T-cell (primary cell): ENCODE measurements at regions not wholly inside any gene's neighbourhood (a gene's known extent, or its start where the extent isn't known, plus 50 kb on each side); places are given as distances from the start of the nearest gene placed in this dataset.

Experiments
- ATAC-seq, 4 experiments: fragments of 200-7000 bp in 3 of 4; fragments of 150-1000 bp in 1 of 4; cut with Tn5 transposase; replicated peaks in 1 of 4; 1 replicate in 3 of 4; 2 replicates in 1 of 4; pipeline ENCODE4 v1.10.0; 2021; ENCODE audit warnings: moderate library complexity in 3 of 4, mild to moderate bottlenecking in 2 of 4, moderate number of reproducible peaks in 1 of 4
- CTCF ChIA-PET, 2 donors: fragments of 300-600 bp; sonication (Branson Sonifier 250); formaldehyde crosslinking; loops; one replicate each; lab custom pipeline; 2022; ENCODE audit warnings: antibody characterized with exemption in 2 of 2; lab: Charles Lee
- POLR2A ChIA-PET, 2 donors: fragments of 300-600 bp; sonication (Branson Sonifier 250); formaldehyde crosslinking; loops; one replicate each; lab custom pipeline; 2022; ENCODE audit warnings: antibody characterized with exemption in 2 of 2; lab: Charles Lee
- DNase-seq, 35 experiments: peaks; one replicate each; pipeline versions ENCODE4 v3.0.0 to v3.0.0-alpha.2; 2013 to 2023
- H3K27ac ChIP-seq: one replicate; pipeline ENCODE4 v1.5.1; 2013; ENCODE audit warnings: low read length
- H3K27me3 ChIP-seq, 2 experiments: replicated peaks in 1 of 2; 1 replicate in 1 of 2; 2 replicates in 1 of 2; pipeline versions ENCODE4 v1.6.1 to v1.7.0; 2013; ENCODE audit warnings: low read length in 1 of 2, mixed read lengths in 1 of 2; ENCODE audit not compliant: control insufficient read depth in 2 of 2, insufficient read depth in 2 of 2; ENCODE audit errors: extremely low read depth in 1 of 2
- H3K36me3 ChIP-seq, 2 donors: 1 replicate in 1 of 2; 2 replicates in 1 of 2; pipeline versions ENCODE4 v1.6.1 to v1.7.0; 2013; ENCODE audit warnings: low read length in 1 of 2; ENCODE audit not compliant: control insufficient read depth in 2 of 2, insufficient read depth in 1 of 2; ENCODE audit errors: extremely low read depth in 1 of 2
- H3K4me1 ChIP-seq, 2 experiments: 1 replicate in 1 of 2; 2 replicates in 1 of 2; pipeline versions ENCODE4 v1.6.1 to v1.7.0; 2013; ENCODE audit warnings: low read length in 2 of 2, mixed read lengths in 1 of 2; ENCODE audit not compliant: insufficient read depth in 2 of 2, control insufficient read depth in 1 of 2; ENCODE audit errors: extremely low read depth in 1 of 2
- H3K4me3 ChIP-seq, 2 donors: 1 replicate in 1 of 2; 2 replicates in 1 of 2; pipeline versions ENCODE4 v1.5.1 to v1.7.0; 2013; ENCODE audit warnings: mild to moderate bottlenecking in 2 of 2, low read length in 1 of 2, moderate library complexity in 1 of 2; ENCODE audit not compliant: control insufficient read depth in 1 of 2; ENCODE audit errors: extremely low read depth in 1 of 2
- H3K9me3 ChIP-seq: 2 replicates; pipeline ENCODE4 v1.7.0; 2013
- H3K27ac Mint-ChIP-seq, 2 donors: one replicate each; pipeline ENCODE4 v1.8.0; 2020 to 2021; ENCODE audit warnings: mild to moderate bottlenecking in 2 of 2, mixed read lengths in 2 of 2
- H3K27me3 Mint-ChIP-seq, 2 donors: one replicate each; pipeline ENCODE4 v1.8.0; 2021 to 2022; ENCODE audit warnings: mixed read lengths in 2 of 2
- H3K36me3 Mint-ChIP-seq: one replicate; pipeline ENCODE4 v1.8.0; 2021; ENCODE audit warnings: mixed read lengths
- H3K4me1 Mint-ChIP-seq, 3 donors: one replicate each; pipeline ENCODE4 v1.8.0; 2020 to 2022; ENCODE audit warnings: mixed read lengths in 3 of 3, mild to moderate bottlenecking in 1 of 3
- H3K4me3 Mint-ChIP-seq, 3 donors: one replicate each; pipeline ENCODE4 v1.8.0; 2020 to 2022; ENCODE audit warnings: mild to moderate bottlenecking in 3 of 3, mixed read lengths in 3 of 3, moderate library complexity in 3 of 3
- H3K9me3 Mint-ChIP-seq, 3 donors: one replicate each; pipeline ENCODE4 v1.8.0; 2020 to 2022; ENCODE audit warnings: mixed read lengths in 3 of 3
- WGBS: methylation state at CpG from one replicate; pipeline ENCODE4 v1.1.5; 2013; ENCODE audit warnings: missing lambda C conversion rate; ENCODE audit not compliant: insufficient coverage; 5-methylcytosine and 5-hydroxymethylcytosine counted together

DNA sequence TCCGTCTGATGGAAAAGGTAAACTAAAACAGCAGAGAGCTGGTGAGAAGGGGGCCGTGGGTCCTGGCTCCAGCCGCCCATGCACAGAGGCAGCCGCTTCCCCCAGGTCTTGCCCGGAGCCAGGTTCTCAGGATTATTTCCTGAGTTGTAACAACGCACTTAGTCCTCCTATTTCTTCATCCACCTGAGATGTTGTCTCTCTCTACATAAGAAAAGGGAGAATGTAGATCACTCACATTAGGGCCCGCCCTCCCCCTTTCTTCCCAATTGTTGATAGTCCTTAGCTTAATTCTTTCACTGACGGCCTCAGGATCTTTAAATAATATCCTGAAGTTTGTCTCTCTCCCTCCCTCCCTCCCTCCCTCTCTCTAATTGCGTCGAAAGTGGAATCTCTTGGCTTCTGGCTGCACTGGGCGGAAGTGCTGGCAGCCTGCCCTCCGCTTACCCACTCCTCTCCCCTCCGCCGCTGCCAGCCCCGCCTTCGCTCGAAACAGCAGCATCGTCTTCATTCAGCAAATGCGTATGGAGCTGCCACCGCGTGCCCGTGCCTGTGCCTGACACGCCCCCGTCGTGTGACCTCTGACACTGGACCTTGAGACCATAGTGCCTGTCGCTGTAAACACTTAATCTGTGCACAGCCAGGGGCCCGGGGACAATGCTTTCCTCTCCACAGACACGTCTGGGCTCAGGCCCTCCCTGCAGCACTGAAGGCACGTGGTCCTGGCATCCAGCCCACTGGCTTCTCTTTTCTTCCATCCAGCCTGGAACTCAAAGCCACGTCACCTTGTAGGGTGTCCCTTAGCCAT is 174.5 kb upstream of the PPP2R2D start:
- ATAC-seq (no peak), DNase-seq (peak in 1 of 35 experiments; percentile 15)
- Mint-ChIP-seq H3K4me1 (no peaks in the 10 kb centered on the region), H3K27me3 (peaks cover 12 to 14% of the 10 kb centered on the region in 2 donors), H3K9me3 (no peaks in the 10 kb centered on the region), H3K4me3 (peak overlapping the region in 1 of 3 donors; percentile 7), H3K36me3 (no peaks in the 10 kb centered on the region), H3K27ac (no peak overlapping the region)
- no peaks in the 10 kb centered on the region for H3K9me3 ChIP-seq
- H3K27me3 ChIP-seq = peaks cover 0 to 31% of the 10 kb centered on the region in 2 experiments
- no peaks in the 10 kb centered on the region for H3K4me1 ChIP-seq
- no peak overlapping the region for H3K4me3 ChIP-seq
- WGBS = 37% methylated on average over 23 of the region's 30 CpGs
- no peak overlapping the region for H3K27ac ChIP-seq
- ChIA-PET CTCF (interaction anchor here in 1 of 2 donors (0.6 kb wide), 1 partner anchor 742 kb away, joined by 4 read pairs; no protein-coding TSS in a partner anchor), POLR2A (no interaction called here)
- no peaks in the 10 kb centered on the region for H3K36me3 ChIP-seq

DNA sequence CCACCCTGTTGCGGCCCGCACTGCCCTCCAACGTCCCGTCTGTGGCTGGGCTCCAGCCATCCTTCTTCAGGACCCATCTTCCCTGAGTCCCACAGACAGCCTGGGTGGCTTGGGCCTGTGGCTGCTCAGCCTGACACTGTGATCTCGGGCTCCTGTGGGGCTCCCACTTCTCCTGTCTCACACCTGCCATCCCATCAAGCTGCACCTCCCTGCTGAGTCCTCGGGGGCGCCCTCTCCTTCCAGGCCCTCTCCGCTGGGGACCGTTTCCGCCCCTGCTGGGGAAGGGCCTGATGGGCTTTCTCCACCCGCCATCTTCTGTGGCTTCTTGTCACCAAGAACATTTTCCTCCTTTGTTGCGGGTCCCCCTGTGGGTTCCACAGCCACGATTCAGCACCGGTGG is 173.8 kb upstream of the PPP2R2D start:
- H3K27ac Mint-ChIP-seq = no peak overlapping the region
- H3K4me1 ChIP-seq = no peaks in the 10 kb centered on the region
- H3K27me3 Mint-ChIP-seq = peaks cover 12% of the 10 kb centered on the region in 2 donors
- H3K36me3 Mint-ChIP-seq = no peaks in the 10 kb centered on the region
- 78% methylated on average over 12 of the region's 14 CpGs for WGBS
- H3K4me3 ChIP-seq = no peak overlapping the region
- DNase-seq (peak in 1 of 35 experiments; percentile 8), ATAC-seq (no peak)
- H3K4me3 Mint-ChIP-seq = peak overlapping the region in 1 of 3 donors; percentile 19
- CTCF ChIA-PET = no interaction called here
- no peaks in the 10 kb centered on the region for H3K36me3 ChIP-seq
- H3K9me3 ChIP-seq = no peaks in the 10 kb centered on the region
- no peak overlapping the region for H3K27ac ChIP-seq
- POLR2A ChIA-PET = no interaction called here
- H3K27me3 ChIP-seq = peaks cover 0 to 31% of the 10 kb centered on the region in 2 experiments
- H3K9me3 Mint-ChIP-seq = no peaks in the 10 kb centered on the region
- no peaks in the 10 kb centered on the region for H3K4me1 Mint-ChIP-seq

DNA sequence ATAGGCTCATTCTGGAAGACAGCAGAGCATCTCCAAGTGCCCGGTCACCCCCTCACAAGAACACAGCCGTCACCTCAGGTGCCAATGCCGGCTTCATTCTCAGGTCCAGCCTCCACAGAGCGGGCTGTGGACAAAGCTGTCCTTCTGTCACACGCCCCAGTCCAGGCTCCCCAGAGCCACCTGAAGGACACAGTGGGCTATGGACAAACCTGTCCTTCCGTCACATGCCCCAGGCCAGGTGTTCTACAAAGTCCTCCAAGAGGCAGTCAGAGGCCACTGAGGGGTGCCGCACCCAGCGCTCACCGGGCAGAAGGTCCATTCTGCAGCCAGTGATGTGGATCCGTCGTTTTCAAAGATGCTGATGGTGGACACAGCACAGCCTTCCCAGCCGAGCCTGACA is 173.2 kb upstream of the PPP2R2D start:
- Mint-ChIP-seq H3K36me3 (no peaks in the 10 kb centered on the region), H3K27ac (no peak overlapping the region), H3K4me3 (no peak overlapping the region), H3K9me3 (peaks cover 0 to 3% (median 0%) of the 10 kb centered on the region in 3 donors), H3K4me1 (no peaks in the 10 kb centered on the region), H3K27me3 (peaks cover 12% of the 10 kb centered on the region in 2 donors)
- Histone ChIP-seq H3K9me3 (no peaks in the 10 kb centered on the region), H3K36me3 (no peaks in the 10 kb centered on the region), H3K4me1 (no peaks in the 10 kb centered on the region), H3K27me3 (peaks cover 0 to 29% of the 10 kb centered on the region in 2 experiments), H3K27ac (no peak overlapping the region), H3K4me3 (no peak overlapping the region)
- ChIA-PET CTCF (no interaction called here), POLR2A (no interaction called here)
- DNase-seq = peak in 1 of 35 experiments; percentile 14
- no peak for ATAC-seq
- 90% methylated on average over 12 of the region's 12 CpGs for WGBS

DNA sequence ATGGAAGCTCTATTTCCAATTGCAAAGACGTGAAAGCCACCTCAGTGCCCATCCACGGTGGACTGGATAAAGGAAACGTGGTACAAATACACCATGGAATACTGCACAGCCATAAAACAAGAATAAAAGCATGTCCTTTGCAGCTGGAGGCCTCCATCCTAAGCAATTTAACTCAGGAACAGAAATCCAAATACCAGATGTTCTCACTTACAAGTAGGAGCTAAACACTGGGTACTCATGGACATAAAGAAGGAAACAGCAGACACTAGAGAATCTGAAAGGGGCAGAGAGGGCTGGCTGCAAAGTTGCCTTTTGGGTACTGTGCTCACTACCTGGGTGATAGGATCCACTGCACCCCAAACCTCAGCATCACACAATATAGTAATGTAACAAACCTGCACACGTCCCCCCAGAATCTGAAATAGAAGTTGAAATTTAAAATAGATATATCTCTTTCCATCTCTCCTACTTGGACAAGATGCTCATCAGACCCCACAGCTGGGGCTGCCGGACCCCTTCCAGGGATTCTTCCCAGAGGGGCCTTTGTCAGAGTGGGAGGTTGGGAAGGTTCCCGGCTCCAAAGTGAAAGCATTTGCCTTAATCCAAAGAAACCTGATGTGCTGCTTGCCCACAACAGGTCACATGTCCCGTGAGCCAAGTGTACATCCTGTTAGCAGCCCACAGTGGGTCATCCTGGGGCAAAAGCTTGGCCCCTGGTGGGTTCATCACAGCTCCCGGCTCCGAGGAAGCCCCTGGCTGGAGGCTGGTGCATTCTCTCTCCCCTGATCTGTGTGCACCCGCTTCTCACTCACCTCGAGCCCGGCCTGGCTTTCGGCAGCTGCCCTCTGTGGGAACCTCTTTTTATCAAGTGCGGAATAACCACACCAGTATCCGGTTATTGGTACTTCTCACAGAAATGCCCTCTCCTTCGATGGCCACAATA is 172.3 kb upstream of the PPP2R2D start:
- no peaks in the 10 kb centered on the region for H3K4me1 ChIP-seq
- Mint-ChIP-seq H3K27ac (no peak overlapping the region), H3K4me3 (no peak overlapping the region), H3K36me3 (no peaks in the 10 kb centered on the region), H3K9me3 (peaks cover 0 to 3% (median 0%) of the 10 kb centered on the region in 3 donors), H3K4me1 (no peaks in the 10 kb centered on the region), H3K27me3 (peaks cover 12% of the 10 kb centered on the region in 2 donors)
- peaks cover 0 to 21% of the 10 kb centered on the region in 2 experiments for H3K27me3 ChIP-seq
- no peaks in the 10 kb centered on the region for H3K9me3 ChIP-seq
- ATAC-seq = no peak
- ChIA-PET CTCF (no interaction called here), POLR2A (no interaction called here)
- 64% methylated on average over 10 of the region's 16 CpGs for WGBS
- H3K36me3 ChIP-seq = no peaks in the 10 kb centered on the region
- no peak overlapping the region for H3K4me3 ChIP-seq
- DNase-seq = no peak
- no peak overlapping the region for H3K27ac ChIP-seq

DNA sequence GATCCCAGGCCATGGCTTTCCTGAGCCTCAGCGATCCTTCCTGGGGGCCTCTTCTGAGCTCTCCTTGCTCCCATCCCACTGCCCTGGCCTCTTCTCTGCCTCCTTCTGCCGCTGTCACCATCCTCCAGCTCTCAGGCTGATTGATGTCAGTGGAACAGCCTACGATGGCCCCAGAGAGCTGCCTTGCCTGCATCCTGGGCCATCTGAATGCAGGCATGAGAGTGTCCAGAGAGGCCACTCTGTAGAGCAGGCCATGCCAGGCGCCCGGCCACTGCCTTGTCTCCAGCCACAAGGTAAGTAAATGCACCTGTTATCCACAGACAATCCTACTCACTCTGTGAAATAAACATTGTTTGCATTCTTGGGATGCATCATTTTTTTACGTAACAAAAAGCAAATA is 171.4 kb upstream of the PPP2R2D start:
- H3K9me3 Mint-ChIP-seq = peaks cover 0 to 3% (median 0%) of the 10 kb centered on the region in 3 donors
- H3K4me1 ChIP-seq = no peaks in the 10 kb centered on the region
- H3K27ac Mint-ChIP-seq = no peak overlapping the region
- ChIA-PET CTCF (no interaction called here), POLR2A (no interaction called here)
- no peaks in the 10 kb centered on the region for H3K36me3 ChIP-seq
- ATAC-seq (no peak), DNase-seq (peak in 1 of 35 experiments; percentile 9)
- H3K4me1 Mint-ChIP-seq = no peaks in the 10 kb centered on the region
- no peak overlapping the region for H3K4me3 Mint-ChIP-seq
- WGBS = 90% methylated on average over 3 of the region's 6 CpGs
- H3K9me3 ChIP-seq = no peaks in the 10 kb centered on the region
- peaks cover 0 to 18% of the 10 kb centered on the region in 2 experiments for H3K27me3 ChIP-seq
- no peak overlapping the region for H3K27ac ChIP-seq
- H3K27me3 Mint-ChIP-seq = peaks cover 8 to 12% of the 10 kb centered on the region in 2 donors
- H3K36me3 Mint-ChIP-seq = no peaks in the 10 kb centered on the region
- H3K4me3 ChIP-seq = no peak overlapping the region

DNA sequence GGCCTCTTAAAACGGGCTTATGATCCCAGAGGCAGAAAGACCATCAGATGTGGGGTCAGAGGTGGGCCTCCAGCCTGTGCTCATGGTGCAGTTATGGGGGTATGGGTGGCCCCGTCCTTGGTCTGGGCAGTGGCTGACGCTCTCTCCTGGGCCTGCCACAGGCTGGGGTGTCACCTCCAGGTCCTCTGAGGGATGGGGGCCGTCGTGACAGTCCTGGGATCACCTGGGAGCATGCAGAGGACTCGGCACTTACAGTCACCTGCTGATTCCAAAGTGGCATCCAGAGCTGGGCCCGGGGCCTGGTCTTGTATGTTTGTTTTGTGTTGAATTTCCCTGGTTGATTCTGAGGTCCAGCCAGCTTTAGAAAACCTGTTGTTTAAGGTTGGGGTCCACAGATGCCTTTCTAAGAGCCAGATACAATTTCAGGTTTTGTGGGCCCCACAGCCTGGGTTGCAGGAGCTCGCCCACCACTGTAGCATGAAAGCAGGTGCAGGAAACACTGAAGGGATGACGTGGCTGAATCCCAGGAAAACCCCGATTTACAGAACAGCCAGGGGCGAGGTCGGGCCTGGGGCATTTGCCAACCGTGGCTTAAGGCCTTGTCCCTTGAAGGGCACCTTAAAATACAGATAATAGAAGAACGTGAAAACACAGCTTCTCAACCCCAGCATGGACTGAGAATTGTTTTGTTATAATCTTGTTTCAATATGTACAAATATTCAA is 170.7 kb upstream of the PPP2R2D start:
- peaks cover 0 to 17% of the 10 kb centered on the region in 2 experiments for H3K27me3 ChIP-seq
- no peak overlapping the region for H3K27ac ChIP-seq
- ATAC-seq (no peak), DNase-seq (peak in 1 of 35 experiments; percentile 15)
- CTCF ChIA-PET = no interaction called here
- Mint-ChIP-seq H3K9me3 (peaks cover 0 to 3% (median 0%) of the 10 kb centered on the region in 3 donors), H3K27me3 (peaks cover 8 to 12% of the 10 kb centered on the region in 2 donors), H3K36me3 (no peaks in the 10 kb centered on the region), H3K4me1 (no peaks in the 10 kb centered on the region), H3K27ac (no peak overlapping the region), H3K4me3 (no peak overlapping the region)
- no peaks in the 10 kb centered on the region for H3K36me3 ChIP-seq
- POLR2A ChIA-PET = no interaction called here
- H3K9me3 ChIP-seq = no peaks in the 10 kb centered on the region
- WGBS = 62% methylated on average over 10 of the region's 14 CpGs
- H3K4me1 ChIP-seq = no peaks in the 10 kb centered on the region
- no peak overlapping the region for H3K4me3 ChIP-seq
